Right ventricle myocardium inferior (tissue), 1 donor: ENCODE measurements at regions not wholly inside any gene's neighbourhood (a gene's known extent, or its start where the extent isn't known, plus 50 kb on each side); places are given as distances from the start of the nearest gene placed in this dataset.
A peak's percentile ranks its signal among the peaks of the same experiment; 100 is the strongest.

ENCODE experiments used
- ATAC-seq: fragments of 200-7000 bp; cut with Tn5 transposase; one replicate; pipeline ENCODE4 v1.9.1; 2020; ENCODE audit warnings: mild to moderate bottlenecking, moderate library complexity
- DNase-seq: peaks from one replicate; pipeline ENCODE4 v3.0.0; 2021; ENCODE audit errors: missing footprints
- intact Hi-C: fragments of 100-400 bp; cut with DNase I; formaldehyde crosslinking; loops from one replicate; pipeline ENCODE4 v1.11.0; 2022
- donor health status: DM: no; HTN: yes; CAD: no; lungs with severe emphysema.

GRCh38 chr13:30047154-30047874, 196.9 kb upstream of the UBL3 start:
- intact Hi-C loops = no loop called here
- DNase-seq = no peak
- ATAC-seq = no peak

- no peak for ATAC-seq
- intact Hi-C loops = no loop called here
- DNase-seq = no peak
These were observed 195.7 kb upstream of the UBL3 start for GRCh38 chr13:30045916-30046704.

- intact Hi-C loops = no loop called here
- DNase-seq (no peak), ATAC-seq (no peak)
These were observed 194.5 kb upstream of the UBL3 start for GRCh38 chr13:30044932-30045331.

GRCh38 chr13:30043631-30043925, 193.2 kb upstream of the UBL3 start:
- intact Hi-C loops = no loop called here
- DNase-seq (no peak), ATAC-seq (no peak)

GRCh38 chr13:30042891-30043630, 192.6 kb upstream of the UBL3 start:
- intact Hi-C loops = no loop called here
- DNase-seq = no peak
- no peak for ATAC-seq

GRCh38 chr13:30042272-30042671, 191.9 kb upstream of the UBL3 start:
- no peak for DNase-seq
- intact Hi-C loops = no loop called here
- ATAC-seq = no peak

GRCh38 chr13:30039511-30039911, 189.1 kb upstream of the UBL3 start:
- ATAC-seq (no peak), DNase-seq (no peak)
- intact Hi-C loops = no loop called here

GRCh38 chr13:30038884-30039283, 188.5 kb upstream of the UBL3 start:
- ATAC-seq = no peak
- DNase-seq = no peak
- intact Hi-C loops = no loop called here

GRCh38 chr13:30037766-30038165, 187.3 kb upstream of the UBL3 start:
- intact Hi-C loops = no loop called here
- no peak for DNase-seq
- no peak for ATAC-seq

- intact Hi-C loops = no loop called here
- no peak for ATAC-seq
These were observed 186.9 kb upstream of the UBL3 start for GRCh38 chr13:30037306-30037705.

GRCh38 chr13:30034458-30034795, 184.0 kb upstream of the UBL3 start:
- intact Hi-C loops = no loop called here
- ATAC-seq (peak; percentile 34), DNase-seq (no peak)

More at GRCh38 chr13:30037306-30037705, 186.9 kb upstream of the UBL3 start:
- DNase-seq = no peak

GRCh38 chr13:30033681-30034457, 183.5 kb upstream of the UBL3 start:
- intact Hi-C loops = no loop called here
- no peak for ATAC-seq

GRCh38 chr13:30032263-30032662, 181.8 kb upstream of the UBL3 start:
- intact Hi-C loops = no loop called here
- DNase-seq (no peak), ATAC-seq (no peak)

More at GRCh38 chr13:30033681-30034457, 183.5 kb upstream of the UBL3 start:
- no peak for DNase-seq

GRCh38 chr13:30031488-30031887, 181.1 kb upstream of the UBL3 start:
- no peak for DNase-seq
- intact Hi-C loops = no loop called here
- no peak for ATAC-seq

- ATAC-seq = no peak
- intact Hi-C loops = no loop called here
- no peak for DNase-seq
These were observed 179.8 kb upstream of the UBL3 start for GRCh38 chr13:30030141-30030750.

GRCh38 chr13:30027569-30028455, 177.4 kb upstream of the UBL3 start:
- intact Hi-C loops = no loop called here
- ATAC-seq (no peak), DNase-seq (no peak)

GRCh38 chr13:30026909-30027308, 176.5 kb upstream of the UBL3 start:
- DNase-seq (no peak), ATAC-seq (no peak)
- intact Hi-C loops = no loop called here

GRCh38 chr13:30026093-30026492, 175.7 kb upstream of the UBL3 start:
- intact Hi-C loops = no loop called here
- ATAC-seq (no peak), DNase-seq (no peak)
